B cell (primary cell): ENCODE measurements at regions not wholly inside any gene's neighbourhood (a gene's known extent, or its start where the extent isn't known, plus 50 kb on each side); places are given as distances from the start of the nearest gene placed in this dataset.

Source experiments
- ATAC-seq: fragments of 200-7000 bp; cut with Tn5 transposase; one replicate; pipeline ENCODE4 v1.10.0; 2021; ENCODE audit warnings: low read depth, mild to moderate bottlenecking, moderate number of reproducible peaks, moderate library complexity
- CTCF ChIA-PET: fragments of 350-600 bp; sonication (Branson Sonifier 250); formaldehyde crosslinking; loops from one replicate; lab custom pipeline; 2021; ENCODE audit warnings: antibody characterized with exemption, inconsistent platforms; lab: Charles Lee
- POLR2A ChIA-PET: fragments of 350-600 bp; sonication (Branson Sonifier 250); formaldehyde crosslinking; loops from one replicate; lab custom pipeline; 2021; ENCODE audit warnings: antibody characterized with exemption; lab: Charles Lee
- DNase-seq: peaks from one replicate; pipeline ENCODE4 v3.0.0; 2013
- H2AFZ ChIP-seq: 2 replicates; pipeline ENCODE4 v1.6.1; 2012; ENCODE audit warnings: mild to moderate bottlenecking, low read depth, low read length; ENCODE audit not compliant: insufficient read depth, poor library complexity, severe bottlenecking
- H3K27ac ChIP-seq, 2 donors: 1 replicate in 1 of 2; 2 replicates in 1 of 2; pipeline ENCODE4 v1.5.1; 2012 to 2013; ENCODE audit warnings: low read length in 2 of 2, mild to moderate bottlenecking in 2 of 2, moderate library complexity in 1 of 2
- H3K27me3 ChIP-seq, 4 experiments: fragments of 200-600 bp in 1 of 4; sonication (generic) in 1 of 4; replicated peaks in 1 of 4; 1 replicate in 2 of 4; 2 replicates in 2 of 4; pipeline versions ENCODE4 v1.6.1 to v1.7.0; 2013 to 2016; ENCODE audit warnings: low read length in 3 of 4, mild to moderate bottlenecking in 2 of 4, mixed read lengths in 1 of 4, moderate library complexity in 1 of 4; ENCODE audit not compliant: insufficient read depth in 4 of 4, control insufficient read depth in 3 of 4; ENCODE audit errors: control extremely low read depth in 1 of 4
- H3K36me3 ChIP-seq, 2 experiments: replicated peaks in 1 of 2; 1 replicate in 1 of 2; 2 replicates in 1 of 2; pipeline versions ENCODE4 v1.6.1 to v1.7.1; 2013; ENCODE audit warnings: low read length in 1 of 2; ENCODE audit not compliant: insufficient read depth in 2 of 2, control insufficient read depth in 1 of 2; ENCODE audit errors: control extremely low read depth in 1 of 2, extremely low read depth in 1 of 2
- H3K4me1 ChIP-seq, 2 donors: fragments of 200-600 bp in 1 of 2; sonication (generic) in 1 of 2; 1 replicate in 1 of 2; 2 replicates in 1 of 2; pipeline versions ENCODE4 v1.5.1 to v1.6.1; 2013 to 2017; ENCODE audit warnings: low read length in 2 of 2; ENCODE audit not compliant: control insufficient read depth in 2 of 2, insufficient read depth in 2 of 2
- H3K4me2 ChIP-seq: replicated peaks from 2 replicates; pipeline ENCODE3; 2012; ENCODE audit warnings: mild to moderate bottlenecking, low read depth, low read length; ENCODE audit not compliant: poor library complexity, severe bottlenecking
- H3K4me3 ChIP-seq, 5 experiments: fragments of 200-600 bp in 1 of 5; sonication (generic) in 1 of 5; 1 replicate in 3 of 5; 2 replicates in 2 of 5; pipeline versions ENCODE4 v1.5.1 to v1.7.0; 2011 to 2016; ENCODE audit warnings: low read length in 4 of 5, mild to moderate bottlenecking in 4 of 5, low read depth in 2 of 5, control low read depth in 1 of 5, moderate library complexity in 1 of 5; ENCODE audit not compliant: insufficient read depth in 1 of 5; ENCODE audit errors: control extremely low read depth in 1 of 5, extremely low read depth in 1 of 5
- H3K79me2 ChIP-seq: fragments of 200-600 bp; sonication (generic); one replicate; pipeline ENCODE4 v1.6.0; 2016; ENCODE audit warnings: low read length; ENCODE audit not compliant: control insufficient read depth, insufficient read depth
- H3K9ac ChIP-seq: fragments of 200-600 bp; sonication (generic); 2 replicates; pipeline ENCODE4 v1.6.1; 2017; ENCODE audit warnings: mild to moderate bottlenecking, low read length, moderate library complexity
- H3K9me3 ChIP-seq, 3 donors: one replicate each; pipeline versions ENCODE4 v1.6.1 to v1.7.1; 2013; ENCODE audit warnings: low read length in 2 of 3; ENCODE audit not compliant: control insufficient read depth in 2 of 3, insufficient read depth in 1 of 3; ENCODE audit errors: control extremely low read depth in 1 of 3
- H4K20me1 ChIP-seq: 2 replicates; pipeline ENCODE4 v1.6.0; 2012; ENCODE audit warnings: mild to moderate bottlenecking, low read length; ENCODE audit not compliant: insufficient read depth, control insufficient read depth, poor library complexity, severe bottlenecking
- H3K27ac Mint-ChIP-seq: one replicate; pipeline ENCODE4 v1.8.0; 2021; ENCODE audit warnings: mixed read lengths
- H3K27me3 Mint-ChIP-seq: one replicate; pipeline ENCODE4 v1.8.0; 2021; ENCODE audit warnings: mixed read lengths
- H3K4me1 Mint-ChIP-seq: one replicate; pipeline ENCODE4 v1.8.0; 2021; ENCODE audit warnings: mixed read lengths
- H3K4me3 Mint-ChIP-seq: one replicate; pipeline ENCODE4 v1.8.0; 2021; ENCODE audit warnings: mixed read lengths
- H3K9me3 Mint-ChIP-seq: one replicate; pipeline ENCODE4 v1.8.0; 2022; ENCODE audit warnings: mixed read lengths; ENCODE audit not compliant: insufficient read depth
- CTCF ChIP-seq: fragments of 200-600 bp; IDR thresholded peaks from one replicate; pipeline ENCODE4 v1.8.0; 2022; ENCODE audit warnings: antibody characterized with exemption, mild to moderate bottlenecking
- EZH2 ChIP-seq: IDR thresholded peaks from 2 replicates; pipeline ENCODE4 v1.6.1; 2012; ENCODE audit warnings: borderline replicate concordance, low read depth, mild to moderate bottlenecking, moderate library complexity, low read length; ENCODE audit not compliant: insufficient read depth, poor library complexity, severe bottlenecking
- WGBS: methylation state at CpG from one replicate; pipeline ENCODE4 v1.1.5; 2013; ENCODE audit warnings: missing lambda C conversion rate; ENCODE audit not compliant: insufficient coverage; 5-methylcytosine and 5-hydroxymethylcytosine counted together
- intact Hi-C: fragments of 100-400 bp; cut with micrococcal nuclease; formaldehyde crosslinking; loops from one replicate; pipeline ENCODE4 v1.10.0; 2022

- Histone ChIP-seq H3K4me3 (no peak overlapping the region), H3K4me2 (no peak overlapping the region), H3K27me3 (no peaks in the 10 kb centered on the region), H3K9ac (no peak overlapping the region), H3K36me3 (no peaks in the 10 kb centered on the region), H4K20me1 (no peaks in the 10 kb centered on the region), H3K4me1 (no peaks in the 10 kb centered on the region), H3K79me2 (no peaks in the 10 kb centered on the region), H3K9me3 (no peaks in the 10 kb centered on the region), H3K27ac (no peak overlapping the region), H2AFZ (no peak overlapping the region)
- Mint-ChIP-seq H3K4me3 (no peak overlapping the region), H3K9me3 (no peaks in the 10 kb centered on the region), H3K27me3 (no peaks in the 10 kb centered on the region), H3K4me1 (no peaks in the 10 kb centered on the region), H3K27ac (no peak overlapping the region)
- TF ChIP-seq EZH2 = no peak
- no peak for TF ChIP-seq CTCF
- POLR2A ChIA-PET = no interaction called here
- intact Hi-C loops = no loop called here
- 80% methylated on average over 6 of the region's 7 CpGs for WGBS
- no peak for DNase-seq
- CTCF ChIA-PET = no interaction called here
- ATAC-seq = no peak
These were observed 746.9 kb upstream of the ADGRL2 start for GRCh38 chr1:81053826-81054225.

- Histone ChIP-seq H3K4me3 (no peak overlapping the region), H3K36me3 (no peaks in the 10 kb centered on the region), H3K4me1 (no peaks in the 10 kb centered on the region), H3K79me2 (no peaks in the 10 kb centered on the region), H3K27me3 (no peaks in the 10 kb centered on the region), H2AFZ (no peak overlapping the region), H3K9me3 (no peaks in the 10 kb centered on the region), H3K4me2 (no peak overlapping the region), H4K20me1 (no peaks in the 10 kb centered on the region), H3K27ac (no peak overlapping the region), H3K9ac (no peak overlapping the region)
- WGBS = no CpG with 5 or more reads among the region's 2 CpGs
- Mint-ChIP-seq H3K9me3 (no peaks in the 10 kb centered on the region), H3K27me3 (no peaks in the 10 kb centered on the region), H3K4me1 (no peaks in the 10 kb centered on the region), H3K4me3 (no peak overlapping the region), H3K27ac (no peak overlapping the region)
- ATAC-seq = no peak
- no peak for DNase-seq
- intact Hi-C loops = no loop called here
- CTCF ChIA-PET = no interaction called here
- TF ChIP-seq EZH2 = no peak
- no peak for TF ChIP-seq CTCF
- POLR2A ChIA-PET = no interaction called here
These were observed 748.6 kb upstream of the ADGRL2 start for GRCh38 chr1:81052162-81052561.
